ELR (cell line): ENCODE measurements at regions not wholly inside any gene's neighbourhood (a gene's known extent, or its start where the extent isn't known, plus 50 kb on each side); places are given as distances from the start of the nearest gene placed in this dataset.

Experiments
- DNase-seq: peaks from one replicate; pipeline ENCODE4 v3.0.0-alpha.2; 2015; ENCODE audit warnings: low read depth

GRCh38 chr20:12659942-12660341 is 348.8 kb upstream of the SPTLC3 start:
- no peak for DNase-seq

GRCh38 chr20:12660918-12661317 is 347.9 kb upstream of the SPTLC3 start:
- DNase-seq: peak; percentile 2

- DNase-seq: no peak
Observed at GRCh38 chr20:12670301-12670700, 338.5 kb upstream of the SPTLC3 start.

GRCh38 chr20:12673352-12673751 is 335.4 kb upstream of the SPTLC3 start:
- no peak for DNase-seq

- DNase-seq: no peak
Observed at GRCh38 chr20:12677925-12678324, 330.8 kb upstream of the SPTLC3 start.

- DNase-seq: no peak
Observed at GRCh38 chr20:12679447-12679846, 329.3 kb upstream of the SPTLC3 start.

- DNase-seq: no peak
Observed at GRCh38 chr20:12682613-12683012, 326.2 kb upstream of the SPTLC3 start.

GRCh38 chr20:12687476-12687875 is 321.3 kb upstream of the SPTLC3 start:
- DNase-seq: no peak

GRCh38 chr20:12695937-12696336 is 312.8 kb upstream of the SPTLC3 start:
- DNase-seq: no peak

GRCh38 chr20:12698817-12699216 is 310.0 kb upstream of the SPTLC3 start:
- DNase-seq: no peak

- no peak for DNase-seq
Observed at GRCh38 chr20:12699374-12700228, 309.2 kb upstream of the SPTLC3 start.

GRCh38 chr20:12700701-12701100 is 308.1 kb upstream of the SPTLC3 start:
- DNase-seq: no peak

GRCh38 chr20:12702312-12702711 is 306.5 kb upstream of the SPTLC3 start:
- no peak for DNase-seq

GRCh38 chr20:12715371-12715770 is 293.4 kb upstream of the SPTLC3 start:
- no peak for DNase-seq

GRCh38 chr20:12715991-12716680 is 292.6 kb upstream of the SPTLC3 start:
- no peak for DNase-seq

GRCh38 chr20:12717061-12717460 is 291.7 kb upstream of the SPTLC3 start:
- no peak for DNase-seq

- no peak for DNase-seq
Observed at GRCh38 chr20:12718619-12719018, 290.2 kb upstream of the SPTLC3 start.

- no peak for DNase-seq
Observed at GRCh38 chr20:12721636-12722035, 287.1 kb upstream of the SPTLC3 start.

- no peak for DNase-seq
Observed at GRCh38 chr20:12722091-12722490, 286.7 kb upstream of the SPTLC3 start.

GRCh38 chr20:12723811-12724210 is 285.0 kb upstream of the SPTLC3 start:
- no peak for DNase-seq

GRCh38 chr20:12728782-12729181 is 280.0 kb upstream of the SPTLC3 start:
- DNase-seq: no peak

GRCh38 chr20:12729326-12729725 is 279.4 kb upstream of the SPTLC3 start:
- DNase-seq: no peak

- no peak for DNase-seq
Observed at GRCh38 chr20:12733811-12734210, 275.0 kb upstream of the SPTLC3 start.

- DNase-seq: no peak
Observed at GRCh38 chr20:12737497-12737896, 271.3 kb upstream of the SPTLC3 start.
